ENCODE measurements at regions not wholly inside any gene's neighbourhood (a gene's known extent, or its start where the extent isn't known, plus 50 kb on each side); places are given as distances from the start of the nearest gene placed in this dataset.
A peak's percentile ranks its signal among the peaks of the same experiment; 100 is the strongest.
"Not testable (repeated sequence)": the region's sequence is repeated elsewhere in the genome, so short reads cannot be mapped to it uniquely, and the experiment has no call there.

GRCh38 chr21:6123224-6123623 lies 4398.2 kb upstream of the TPTE start:
- H2AFZ ChIP-seq (ENCODE audit: low read depth, low read length); H3K27ac ChIP-seq (ENCODE audit: low read length); H3K4me3 ChIP-seq (ENCODE audit: low read length); H4K20me1 ChIP-seq (ENCODE audit: insufficient read depth, low read length); H3K79me2 ChIP-seq (ENCODE audit: low read length); H3K36me3 ChIP-seq (replicated peaks; ENCODE audit: low read depth, low read length); H3K27me3 ChIP-seq (ENCODE audit: low read depth, low read length); H3K9me3 ChIP-seq (ENCODE audit: insufficient read depth, low read length); H3K4me1 ChIP-seq (ENCODE audit: low read length); H3K4me2 ChIP-seq (ENCODE audit: low read length); H3K9ac ChIP-seq (ENCODE audit: low read length): not testable (repeated sequence)

- not testable (repeated sequence) for H3K9me3 ChIP-seq (ENCODE audit: insufficient read depth, low read length); H3K4me2 ChIP-seq (ENCODE audit: low read length); H3K79me2 ChIP-seq (ENCODE audit: low read length); H3K9ac ChIP-seq (ENCODE audit: low read length); H3K36me3 ChIP-seq (replicated peaks; ENCODE audit: low read depth, low read length); H3K4me3 ChIP-seq (ENCODE audit: low read length); H3K27me3 ChIP-seq (ENCODE audit: low read depth, low read length); H3K4me1 ChIP-seq (ENCODE audit: low read length); H4K20me1 ChIP-seq (ENCODE audit: insufficient read depth, low read length); H2AFZ ChIP-seq (ENCODE audit: low read depth, low read length)
- H3K27ac ChIP-seq (ENCODE audit: low read length), result 0 out of 2 replicates have a peak overlapping the region, but pooled peaks have one; percentile 19
Observed at GRCh38 chr21:6125549-6126240, 4395.7 kb upstream of the TPTE start.

- not testable (repeated sequence) for H3K9ac ChIP-seq (ENCODE audit: low read length); H3K27me3 ChIP-seq (ENCODE audit: low read depth, low read length); H3K36me3 ChIP-seq (replicated peaks; ENCODE audit: low read depth, low read length); H3K79me2 ChIP-seq (ENCODE audit: low read length); H3K4me3 ChIP-seq (ENCODE audit: low read length); H3K9me3 ChIP-seq (ENCODE audit: insufficient read depth, low read length); H3K4me1 ChIP-seq (ENCODE audit: low read length); H2AFZ ChIP-seq (ENCODE audit: low read depth, low read length); H3K4me2 ChIP-seq (ENCODE audit: low read length); H4K20me1 ChIP-seq (ENCODE audit: insufficient read depth, low read length)
- H3K27ac ChIP-seq (ENCODE audit: low read length), result peak overlapping the region; percentile 50
Observed at GRCh38 chr21:6126976-6127732, 4394.2 kb upstream of the TPTE start.

GRCh38 chr21:6130734-6131133 lies 4390.6 kb upstream of the TPTE start:
- H3K27ac ChIP-seq (ENCODE audit: low read length); H3K9ac ChIP-seq (ENCODE audit: low read length); H3K27me3 ChIP-seq (ENCODE audit: low read depth, low read length); H2AFZ ChIP-seq (ENCODE audit: low read depth, low read length); H3K4me3 ChIP-seq (ENCODE audit: low read length); H3K36me3 ChIP-seq (replicated peaks; ENCODE audit: low read depth, low read length); H3K4me2 ChIP-seq (ENCODE audit: low read length); H4K20me1 ChIP-seq (ENCODE audit: insufficient read depth, low read length); H3K4me1 ChIP-seq (ENCODE audit: low read length); H3K79me2 ChIP-seq (ENCODE audit: low read length); H3K9me3 ChIP-seq (ENCODE audit: insufficient read depth, low read length): not testable (repeated sequence)

- not testable (repeated sequence) for H3K9me3 ChIP-seq (ENCODE audit: insufficient read depth, low read length); H4K20me1 ChIP-seq (ENCODE audit: insufficient read depth, low read length); H3K4me1 ChIP-seq (ENCODE audit: low read length); H3K36me3 ChIP-seq (replicated peaks; ENCODE audit: low read depth, low read length); H3K4me2 ChIP-seq (ENCODE audit: low read length); H3K27me3 ChIP-seq (ENCODE audit: low read depth, low read length); H2AFZ ChIP-seq (ENCODE audit: low read depth, low read length); H3K79me2 ChIP-seq (ENCODE audit: low read length); H3K9ac ChIP-seq (ENCODE audit: low read length); H3K27ac ChIP-seq (ENCODE audit: low read length); H3K4me3 ChIP-seq (ENCODE audit: low read length)
Observed at GRCh38 chr21:6133373-6133772, 4388.0 kb upstream of the TPTE start.

GRCh38 chr21:6133852-6134630 lies 4387.3 kb upstream of the TPTE start:
- not testable (repeated sequence) for H3K9me3 ChIP-seq (ENCODE audit: insufficient read depth, low read length); H2AFZ ChIP-seq (ENCODE audit: low read depth, low read length); H3K27ac ChIP-seq (ENCODE audit: low read length); H3K9ac ChIP-seq (ENCODE audit: low read length); H3K4me3 ChIP-seq (ENCODE audit: low read length); H3K36me3 ChIP-seq (replicated peaks; ENCODE audit: low read depth, low read length); H3K79me2 ChIP-seq (ENCODE audit: low read length); H3K27me3 ChIP-seq (ENCODE audit: low read depth, low read length); H3K4me2 ChIP-seq (ENCODE audit: low read length); H3K4me1 ChIP-seq (ENCODE audit: low read length); H4K20me1 ChIP-seq (ENCODE audit: insufficient read depth, low read length)

- H3K4me3 ChIP-seq (ENCODE audit: low read length); H4K20me1 ChIP-seq (ENCODE audit: insufficient read depth, low read length); H2AFZ ChIP-seq (ENCODE audit: low read depth, low read length); H3K4me1 ChIP-seq (ENCODE audit: low read length); H3K9me3 ChIP-seq (ENCODE audit: insufficient read depth, low read length); H3K27ac ChIP-seq (ENCODE audit: low read length); H3K9ac ChIP-seq (ENCODE audit: low read length); H3K36me3 ChIP-seq (replicated peaks; ENCODE audit: low read depth, low read length); H3K27me3 ChIP-seq (ENCODE audit: low read depth, low read length); H3K4me2 ChIP-seq (ENCODE audit: low read length); H3K79me2 ChIP-seq (ENCODE audit: low read length): not testable (repeated sequence)
Observed at GRCh38 chr21:6136732-6137131, 4384.7 kb upstream of the TPTE start.

GRCh38 chr21:6138244-6139136 lies 4382.9 kb upstream of the TPTE start:
- not testable (repeated sequence) for H3K9me3 ChIP-seq (ENCODE audit: insufficient read depth, low read length); H3K4me1 ChIP-seq (ENCODE audit: low read length); H3K27me3 ChIP-seq (ENCODE audit: low read depth, low read length); H3K9ac ChIP-seq (ENCODE audit: low read length); H4K20me1 ChIP-seq (ENCODE audit: insufficient read depth, low read length); H3K36me3 ChIP-seq (replicated peaks; ENCODE audit: low read depth, low read length); H3K79me2 ChIP-seq (ENCODE audit: low read length); H3K4me2 ChIP-seq (ENCODE audit: low read length); H3K27ac ChIP-seq (ENCODE audit: low read length); H2AFZ ChIP-seq (ENCODE audit: low read depth, low read length); H3K4me3 ChIP-seq (ENCODE audit: low read length)

- H3K4me1 ChIP-seq (ENCODE audit: low read length); H3K36me3 ChIP-seq (replicated peaks; ENCODE audit: low read depth, low read length); H2AFZ ChIP-seq (ENCODE audit: low read depth, low read length); H3K27me3 ChIP-seq (ENCODE audit: low read depth, low read length); H3K4me3 ChIP-seq (ENCODE audit: low read length); H3K4me2 ChIP-seq (ENCODE audit: low read length); H3K9me3 ChIP-seq (ENCODE audit: insufficient read depth, low read length); H3K9ac ChIP-seq (ENCODE audit: low read length); H4K20me1 ChIP-seq (ENCODE audit: insufficient read depth, low read length); H3K27ac ChIP-seq (ENCODE audit: low read length); H3K79me2 ChIP-seq (ENCODE audit: low read length): not testable (repeated sequence)
Observed at GRCh38 chr21:6139331-6139730, 4382.1 kb upstream of the TPTE start.

Data from OCI-LY3 (cell line).